Ovary (tissue), 3 donors: ENCODE measurements at regions not wholly inside any gene's neighbourhood (a gene's known extent, or its start where the extent isn't known, plus 50 kb on each side); places are given as distances from the start of the nearest gene placed in this dataset.

Experiments used
- CTCF ChIP-seq, 3 donors: fragments of 450-650 bp in 2 of 3; fragments of 200-600 bp in 1 of 3; IDR thresholded peaks; one replicate each; pipeline versions ENCODE4 v1.5.1 to v1.8.0; 2016 to 2022; ENCODE audit warnings: antibody characterized with exemption in 3 of 3, mild to moderate bottlenecking in 1 of 3
- POLR2A ChIP-seq: fragments of 450-650 bp; IDR thresholded peaks from one replicate; pipeline ENCODE4 v1.6.1; 2017; ENCODE audit warnings: antibody characterized with exemption, mild to moderate bottlenecking, moderate library complexity
- donor health status: DM: no; HTN: no; CAD: no.

- TF ChIP-seq CTCF (IDR thresholded peaks at IDR 0.05): no peak
- TF ChIP-seq POLR2A: no peak
Measured at GRCh38 chr16:29116980-29117379, 132.1 kb downstream of the LAT start.
